HG03060 (cell line): ENCODE measurements at regions not wholly inside any gene's neighbourhood (a gene's known extent, or its start where the extent isn't known, plus 50 kb on each side); places are given as distances from the start of the nearest gene placed in this dataset.

Experiments
- ATAC-seq: cut with Tn5 transposase; IDR thresholded peaks from one replicate; pipeline ENCODE4 v1.9.1; 2021; ENCODE audit warnings: low read depth, moderate number of reproducible peaks; ENCODE audit not compliant: unreplicated experiment

- no peak for ATAC-seq
Observed at GRCh38 chr4:56210397-56210796, 176.9 kb downstream of the AASDH start.

- no peak for ATAC-seq
Observed at GRCh38 chr4:56209767-56210166, 177.5 kb downstream of the AASDH start.

- no peak for ATAC-seq
Observed at GRCh38 chr4:56208103-56208502, 179.2 kb downstream of the AASDH start.

GRCh38 chr4:56206258-56206657 is 181.0 kb downstream of the AASDH start:
- no peak for ATAC-seq

- ATAC-seq = no peak
Observed at GRCh38 chr4:56200275-56200674, 187.0 kb downstream of the AASDH start.

- ATAC-seq = no peak
Observed at GRCh38 chr4:56198265-56198664, 189.0 kb downstream of the AASDH start.

GRCh38 chr4:56197387-56197786 is 189.9 kb downstream of the AASDH start:
- no peak for ATAC-seq

- no peak for ATAC-seq
Observed at GRCh38 chr4:56195025-56195424, 192.3 kb downstream of the AASDH start.

GRCh38 chr4:56191534-56191933 is 195.8 kb downstream of the AASDH start:
- ATAC-seq = no peak

GRCh38 chr4:56187688-56188087 is 199.6 kb downstream of the AASDH start:
- ATAC-seq = no peak

GRCh38 chr4:56186808-56187523 is 200.3 kb downstream of the AASDH start:
- no peak for ATAC-seq

- no peak for ATAC-seq
Observed at GRCh38 chr4:56185901-56186300, 201.4 kb downstream of the AASDH start.

- no peak for ATAC-seq
Observed at GRCh38 chr4:56184214-56184613, 203.1 kb downstream of the AASDH start.

GRCh38 chr4:56183344-56183959 is 203.8 kb downstream of the AASDH start:
- peak; percentile 66 for ATAC-seq

GRCh38 chr4:56182356-56182755 is 204.9 kb downstream of the AASDH start:
- no peak for ATAC-seq

GRCh38 chr4:56181140-56181953 is 205.9 kb downstream of the AASDH start:
- ATAC-seq = no peak

- ATAC-seq = no peak
Observed at GRCh38 chr4:56169061-56169460, 218.2 kb downstream of the AASDH start.

GRCh38 chr4:56164907-56165306 is 216.2 kb downstream of the CEP135 start:
- no peak for ATAC-seq

GRCh38 chr4:56160636-56161035 is 211.9 kb downstream of the CEP135 start:
- no peak for ATAC-seq

GRCh38 chr4:56158483-56158882 is 209.7 kb downstream of the CEP135 start:
- no peak for ATAC-seq

- ATAC-seq = no peak
Observed at GRCh38 chr4:56156141-56156540, 207.4 kb downstream of the CEP135 start.
